ENCODE measurements at regions not wholly inside any gene's neighbourhood (a gene's known extent, or its start where the extent isn't known, plus 50 kb on each side); places are given as distances from the start of the nearest gene placed in this dataset.
"Not testable (repeated sequence)": the region's sequence is repeated elsewhere in the genome, so short reads cannot be mapped to it uniquely, and the experiment has no call there.

GRCh38 chr15:29648415-29648814, 173.9 kb downstream of the TJP1 start:
- H3K4me3 ChIP-seq (replicated peaks; ENCODE audit: low read depth, low read length); DNase-seq (ENCODE audit: extremely low read depth, low read depth): not testable (repeated sequence)

- DNase-seq (ENCODE audit: extremely low read depth, low read depth): no peak
- no peak overlapping the region for H3K4me3 ChIP-seq (replicated peaks; ENCODE audit: low read depth, low read length)
- TF ChIP-seq CTCF (IDR thresholded peaks at IDR 0.05; ENCODE audit: low read depth, low read length, missing control alignments): no peak
Measured at GRCh38 chr15:29645841-29646240, 176.4 kb downstream of the TJP1 start.

- H3K4me3 ChIP-seq (replicated peaks; ENCODE audit: low read depth, low read length); DNase-seq (ENCODE audit: extremely low read depth, low read depth): not testable (repeated sequence)
Measured at GRCh38 chr15:29644361-29644760, 177.9 kb downstream of the TJP1 start.

- TF ChIP-seq CTCF (IDR thresholded peaks at IDR 0.05; ENCODE audit: low read depth, low read length, missing control alignments): no peak
- H3K4me3 ChIP-seq (replicated peaks; ENCODE audit: low read depth, low read length): no peak overlapping the region
- no peak for DNase-seq (ENCODE audit: extremely low read depth, low read depth)
Measured at GRCh38 chr15:29638781-29639180, 183.5 kb downstream of the TJP1 start.

- H3K4me3 ChIP-seq (replicated peaks; ENCODE audit: low read depth, low read length): no peak overlapping the region
- no peak for DNase-seq (ENCODE audit: extremely low read depth, low read depth)
- no peak for TF ChIP-seq CTCF (IDR thresholded peaks at IDR 0.05; ENCODE audit: low read depth, low read length, missing control alignments)
Measured at GRCh38 chr15:29638011-29638410, 184.3 kb downstream of the TJP1 start.

GRCh38 chr15:29637555-29637954, 184.7 kb downstream of the TJP1 start:
- no peak overlapping the region for H3K4me3 ChIP-seq (replicated peaks; ENCODE audit: low read depth, low read length)
- TF ChIP-seq CTCF (IDR thresholded peaks at IDR 0.05; ENCODE audit: low read depth, low read length, missing control alignments): no peak
- DNase-seq (ENCODE audit: extremely low read depth, low read depth): no peak

GRCh38 chr15:29636921-29637320, 185.3 kb downstream of the TJP1 start:
- no peak overlapping the region for H3K4me3 ChIP-seq (replicated peaks; ENCODE audit: low read depth, low read length)
- no peak for TF ChIP-seq CTCF (IDR thresholded peaks at IDR 0.05; ENCODE audit: low read depth, low read length, missing control alignments)

GRCh38 chr15:29636140-29636539, 186.1 kb downstream of the TJP1 start:
- no peak overlapping the region for H3K4me3 ChIP-seq (replicated peaks; ENCODE audit: low read depth, low read length)
- no peak for TF ChIP-seq CTCF (IDR thresholded peaks at IDR 0.05; ENCODE audit: low read depth, low read length, missing control alignments)
- DNase-seq (ENCODE audit: extremely low read depth, low read depth): no peak

More at GRCh38 chr15:29636921-29637320, 185.3 kb downstream of the TJP1 start:
- DNase-seq (ENCODE audit: extremely low read depth, low read depth): no peak
